GM06990 (cell line): ENCODE measurements at regions not wholly inside any gene's neighbourhood (a gene's known extent, or its start where the extent isn't known, plus 50 kb on each side); places are given as distances from the start of the nearest gene placed in this dataset.

Source experiments
- DNase-seq: peaks from one replicate; pipeline ENCODE4 v3.0.0-alpha.2; 2011; ENCODE audit not compliant: insufficient read length; ENCODE audit errors: extremely low read depth
- H3K27me3 ChIP-seq: replicated peaks from 2 replicates; pipeline ENCODE4 v1.6.0; 2011; ENCODE audit warnings: low read length; ENCODE audit not compliant: control insufficient read depth, insufficient read depth
- H3K36me3 ChIP-seq: 2 replicates; pipeline ENCODE4 v1.5.1; 2011; ENCODE audit warnings: low read length; ENCODE audit not compliant: control insufficient read depth, insufficient read depth
- H3K4me3 ChIP-seq: replicated peaks from 2 replicates; pipeline ENCODE4 v1.5.1; 2011; ENCODE audit warnings: low read depth, mild to moderate bottlenecking, control low read depth, low read length
- CTCF ChIP-seq: IDR thresholded peaks from 2 replicates; pipeline ENCODE4 v1.5.1; 2011; ENCODE audit warnings: low read length, control low read depth, mild to moderate bottlenecking, inconsistent platforms; ENCODE audit not compliant: insufficient read depth, poor library complexity, severe bottlenecking

GRCh38 chr7:46369933-46370654 lies 449.0 kb upstream of the IGFBP3 start:
- no peak for DNase-seq
- Histone ChIP-seq H3K36me3 (no peaks in the 10 kb centered on the region), H3K4me3 (no peak overlapping the region), H3K27me3 (no peaks in the 10 kb centered on the region)
- TF ChIP-seq CTCF: no peak

DNA sequence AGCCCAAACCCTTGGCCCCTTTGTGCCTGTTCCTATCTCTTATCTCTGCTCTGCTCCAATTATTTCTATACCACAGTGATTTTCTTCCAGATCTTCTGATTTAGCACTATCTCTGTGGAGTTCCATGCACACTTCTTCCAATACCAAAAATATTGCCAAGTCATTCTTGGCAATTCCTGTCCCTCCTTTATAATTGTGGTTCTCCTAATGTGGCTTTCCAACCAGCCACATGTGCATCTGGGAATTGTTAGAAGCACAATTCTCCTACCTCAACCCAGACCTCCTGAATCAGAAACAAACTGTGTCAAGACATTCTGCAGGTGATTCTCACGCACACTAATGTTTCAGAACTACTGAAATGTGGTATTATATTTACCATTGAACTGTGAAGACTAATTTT lies 447.8 kb upstream of the IGFBP3 start:
- no peak for DNase-seq
- H3K27me3 ChIP-seq: no peaks in the 10 kb centered on the region
- H3K4me3 ChIP-seq: no peak overlapping the region
- no peak for TF ChIP-seq CTCF
- no peaks in the 10 kb centered on the region for H3K36me3 ChIP-seq

GRCh38 chr7:46366526-46366925 lies 445.5 kb upstream of the IGFBP3 start:
- Histone ChIP-seq H3K4me3 (no peak overlapping the region), H3K36me3 (no peaks in the 10 kb centered on the region), H3K27me3 (no peaks in the 10 kb centered on the region)
- TF ChIP-seq CTCF: no peak
- no peak for DNase-seq

DNA sequence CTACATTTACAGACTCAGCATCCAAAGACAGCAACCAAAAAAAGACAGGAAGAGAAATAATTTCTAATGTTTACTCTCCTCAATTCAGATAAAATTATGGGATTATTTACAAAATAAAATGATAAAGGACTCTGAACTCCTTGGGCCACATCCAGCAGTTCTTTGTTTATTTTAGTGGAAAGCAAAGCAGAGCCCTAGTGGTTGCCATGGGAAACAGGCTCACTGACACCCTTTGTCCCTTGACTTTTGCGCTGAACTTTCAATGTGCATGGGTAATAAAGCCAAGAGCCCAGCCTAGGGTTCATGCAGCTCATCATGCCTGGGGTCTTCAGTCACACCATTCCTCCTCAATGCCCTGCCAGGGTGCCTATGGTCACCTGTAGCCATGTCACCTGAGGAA lies 442.6 kb upstream of the IGFBP3 start:
- Histone ChIP-seq H3K4me3 (no peak overlapping the region), H3K36me3 (no peaks in the 10 kb centered on the region), H3K27me3 (no peaks in the 10 kb centered on the region)
- no peak for DNase-seq
- no peak for TF ChIP-seq CTCF

GRCh38 chr7:46360811-46361210 lies 439.7 kb upstream of the IGFBP3 start:
- no peak for TF ChIP-seq CTCF
- DNase-seq: no peak
- Histone ChIP-seq H3K27me3 (no peaks in the 10 kb centered on the region), H3K36me3 (no peaks in the 10 kb centered on the region), H3K4me3 (no peak overlapping the region)

- no peak for TF ChIP-seq CTCF
- no peaks in the 10 kb centered on the region for H3K36me3 ChIP-seq
- no peaks in the 10 kb centered on the region for H3K27me3 ChIP-seq
- H3K4me3 ChIP-seq: no peak overlapping the region
- no peak for DNase-seq
Observed at GRCh38 chr7:46360296-46360695, 439.2 kb upstream of the IGFBP3 start.
